ENCODE measurements at regions not wholly inside any gene's neighbourhood (a gene's known extent, or its start where the extent isn't known, plus 50 kb on each side); places are given as distances from the start of the nearest gene placed in this dataset.

DNA sequence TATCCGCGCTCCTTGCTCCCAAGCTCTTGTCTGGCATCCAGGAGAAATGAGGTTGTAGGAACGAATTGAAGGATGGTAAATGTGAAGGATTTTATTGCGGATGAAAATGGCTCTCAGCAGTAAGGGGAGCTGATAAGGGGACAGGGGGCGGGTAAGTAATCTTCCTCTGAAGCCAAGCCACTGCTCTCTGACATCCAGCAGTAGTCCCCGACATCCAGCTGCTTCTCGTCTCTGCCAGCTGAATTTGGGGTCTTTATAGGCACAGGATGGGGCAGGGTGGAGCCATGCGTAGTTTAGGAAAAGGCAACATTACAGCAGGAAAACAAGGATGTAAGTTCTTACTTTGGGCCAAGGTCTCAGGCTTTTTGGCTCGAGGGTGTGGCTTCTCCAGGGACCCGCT, 1370.1 kb upstream of the RAG2 start:
- H3K27me3 ChIP-seq (ENCODE audit: control insufficient read depth, insufficient read depth, low read length): no peaks in the 10 kb centered on the region
- H3K9me3 ChIP-seq (ENCODE audit: control insufficient read depth, insufficient read depth, low read depth, low read length): no peaks in the 10 kb centered on the region
- POLR2A ChIA-PET: no interaction called here
- no TSS peak for BruUV-seq (replicated peaks)
- H3K4me1 ChIP-seq (ENCODE audit: control insufficient read depth, insufficient read depth, low read length): no peaks in the 10 kb centered on the region; the same call in 1 of the 2 replicates
- ATAC-seq: no peak
- H3K27ac ChIP-seq (ENCODE audit: low read length): no peak overlapping the region
- in situ Hi-C loops (cut with HindIII; ENCODE audit: low pct_unique_long_range_greater_than_20kb, low sequenced_read_pairs): no loop called here
- intact Hi-C loops (cut with micrococcal nuclease; ENCODE audit: unreplicated experiment): no loop called here
- DNase-seq (ENCODE audit: low read depth, low spot score): no peak
- no peak for TF ChIP-seq TCF7L2 (IDR thresholded peaks at IDR 0.05; ENCODE audit: low read depth, low read length)
- H3K36me3 ChIP-seq (ENCODE audit: control insufficient read depth, insufficient read depth, low read length): no peaks in the 10 kb centered on the region
- H3K4me3 ChIP-seq (ENCODE audit: low read depth in 2 of 2, low read length in 2 of 2): no peak overlapping the region
- CTCF ChIA-PET: no interaction called here

DNA sequence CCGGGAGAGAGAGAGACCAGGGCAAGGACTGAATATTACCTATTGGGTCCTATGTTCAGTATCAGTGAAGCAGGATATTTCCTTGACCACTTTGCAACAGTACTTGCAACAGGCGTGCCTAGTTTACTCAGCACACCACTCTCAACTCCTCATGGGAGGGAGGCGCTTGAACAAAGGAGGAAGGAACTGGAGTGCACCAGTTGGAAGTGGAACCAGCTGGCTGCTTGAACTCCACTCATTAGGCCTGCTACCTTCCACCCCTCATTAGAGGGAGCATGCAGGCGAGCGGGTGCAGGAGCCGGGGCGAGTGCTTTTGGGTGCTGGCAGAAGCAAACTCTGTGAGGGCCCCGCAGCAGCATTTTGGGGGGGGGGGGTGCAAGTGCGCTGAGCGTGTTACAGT, 1369.6 kb upstream of the RAG2 start:
- no peaks in the 10 kb centered on the region for H3K27me3 ChIP-seq (ENCODE audit: control insufficient read depth, insufficient read depth, low read length)
- H3K36me3 ChIP-seq (ENCODE audit: control insufficient read depth, insufficient read depth, low read length): no peaks in the 10 kb centered on the region
- no peaks in the 10 kb centered on the region for H3K9me3 ChIP-seq (ENCODE audit: control insufficient read depth, insufficient read depth, low read depth, low read length)
- H3K27ac ChIP-seq (ENCODE audit: low read length): no peak overlapping the region
- DNase-seq (ENCODE audit: low read depth, low spot score): no peak
- BruUV-seq (replicated peaks): no TSS peak
- in situ Hi-C loops (cut with HindIII; ENCODE audit: low pct_unique_long_range_greater_than_20kb, low sequenced_read_pairs): no loop called here
- H3K4me1 ChIP-seq (ENCODE audit: control insufficient read depth, insufficient read depth, low read length): no peaks in the 10 kb centered on the region; the same call in 1 of the 2 replicates
- intact Hi-C loops (cut with micrococcal nuclease; ENCODE audit: unreplicated experiment): no loop called here
- TF ChIP-seq POLR2AphosphoS5 (IDR thresholded peaks at IDR 0.05; ENCODE audit: low read depth, low read length) (no peak), TCF7L2 (IDR thresholded peaks at IDR 0.05; ENCODE audit: low read depth, low read length) (no peak), SIN3A (IDR thresholded peaks at IDR 0.05; ENCODE audit: borderline replicate concordance, insufficient read depth, low read depth, low read length) (no peak)
- TF ChIP-seq, protein P1, sequence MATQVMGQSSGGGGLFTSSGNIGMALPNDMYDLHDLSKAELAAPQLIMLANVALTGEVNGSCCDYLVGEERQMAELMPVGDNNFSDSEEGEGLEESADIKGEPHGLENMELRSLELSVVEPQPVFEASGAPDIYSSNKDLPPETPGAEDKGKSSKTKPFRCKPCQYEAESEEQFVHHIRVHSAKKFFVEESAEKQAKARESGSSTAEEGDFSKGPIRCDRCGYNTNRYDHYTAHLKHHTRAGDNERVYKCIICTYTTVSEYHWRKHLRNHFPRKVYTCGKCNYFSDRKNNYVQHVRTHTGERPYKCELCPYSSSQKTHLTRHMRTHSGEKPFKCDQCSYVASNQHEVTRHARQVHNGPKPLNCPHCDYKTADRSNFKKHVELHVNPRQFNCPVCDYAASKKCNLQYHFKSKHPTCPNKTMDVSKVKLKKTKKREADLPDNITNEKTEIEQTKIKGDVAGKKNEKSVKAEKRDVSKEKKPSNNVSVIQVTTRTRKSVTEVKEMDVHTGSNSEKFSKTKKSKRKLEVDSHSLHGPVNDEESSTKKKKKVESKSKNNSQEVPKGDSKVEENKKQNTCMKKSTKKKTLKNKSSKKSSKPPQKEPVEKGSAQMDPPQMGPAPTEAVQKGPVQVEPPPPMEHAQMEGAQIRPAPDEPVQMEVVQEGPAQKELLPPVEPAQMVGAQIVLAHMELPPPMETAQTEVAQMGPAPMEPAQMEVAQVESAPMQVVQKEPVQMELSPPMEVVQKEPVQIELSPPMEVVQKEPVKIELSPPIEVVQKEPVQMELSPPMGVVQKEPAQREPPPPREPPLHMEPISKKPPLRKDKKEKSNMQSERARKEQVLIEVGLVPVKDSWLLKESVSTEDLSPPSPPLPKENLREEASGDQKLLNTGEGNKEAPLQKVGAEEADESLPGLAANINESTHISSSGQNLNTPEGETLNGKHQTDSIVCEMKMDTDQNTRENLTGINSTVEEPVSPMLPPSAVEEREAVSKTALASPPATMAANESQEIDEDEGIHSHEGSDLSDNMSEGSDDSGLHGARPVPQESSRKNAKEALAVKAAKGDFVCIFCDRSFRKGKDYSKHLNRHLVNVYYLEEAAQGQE (IDR thresholded peaks at IDR 0.05; ENCODE audit: insufficient read depth in 1 of 2, low read depth in 2 of 2, low read length in 1 of 2): no peak
- TF ChIP-seq, protein P2, sequence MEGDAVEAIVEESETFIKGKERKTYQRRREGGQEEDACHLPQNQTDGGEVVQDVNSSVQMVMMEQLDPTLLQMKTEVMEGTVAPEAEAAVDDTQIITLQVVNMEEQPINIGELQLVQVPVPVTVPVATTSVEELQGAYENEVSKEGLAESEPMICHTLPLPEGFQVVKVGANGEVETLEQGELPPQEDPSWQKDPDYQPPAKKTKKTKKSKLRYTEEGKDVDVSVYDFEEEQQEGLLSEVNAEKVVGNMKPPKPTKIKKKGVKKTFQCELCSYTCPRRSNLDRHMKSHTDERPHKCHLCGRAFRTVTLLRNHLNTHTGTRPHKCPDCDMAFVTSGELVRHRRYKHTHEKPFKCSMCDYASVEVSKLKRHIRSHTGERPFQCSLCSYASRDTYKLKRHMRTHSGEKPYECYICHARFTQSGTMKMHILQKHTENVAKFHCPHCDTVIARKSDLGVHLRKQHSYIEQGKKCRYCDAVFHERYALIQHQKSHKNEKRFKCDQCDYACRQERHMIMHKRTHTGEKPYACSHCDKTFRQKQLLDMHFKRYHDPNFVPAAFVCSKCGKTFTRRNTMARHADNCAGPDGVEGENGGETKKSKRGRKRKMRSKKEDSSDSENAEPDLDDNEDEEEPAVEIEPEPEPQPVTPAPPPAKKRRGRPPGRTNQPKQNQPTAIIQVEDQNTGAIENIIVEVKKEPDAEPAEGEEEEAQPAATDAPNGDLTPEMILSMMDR (IDR thresholded peaks at IDR 0.05): no peak
- POLR2A ChIA-PET: no interaction called here
- ATAC-seq: no peak
- no peak overlapping the region for H3K4me3 ChIP-seq (ENCODE audit: low read depth in 2 of 2, low read length in 2 of 2)
- CTCF ChIA-PET: no interaction called here

DNA sequence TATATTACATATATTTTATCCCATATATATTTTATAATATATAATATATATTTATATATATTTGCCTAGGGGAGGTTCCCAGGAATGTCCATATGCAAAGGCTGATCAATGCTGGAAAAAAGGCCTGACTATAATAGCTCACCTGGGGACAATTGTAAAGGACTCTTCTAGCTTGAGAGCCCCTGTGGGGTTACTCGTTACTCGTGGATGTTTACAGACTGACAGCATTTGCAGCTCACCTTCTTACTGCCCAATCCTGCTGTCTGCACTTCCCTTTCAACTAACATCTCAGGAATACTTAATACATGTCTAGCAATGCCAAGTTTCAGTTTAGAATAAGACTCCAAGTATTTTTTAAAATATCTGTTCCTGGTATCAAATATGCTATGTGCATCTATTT, 1365.4 kb upstream of the RAG2 start:
- POLR2A ChIA-PET: no interaction called here
- Histone ChIP-seq H3K36me3 (ENCODE audit: control insufficient read depth, insufficient read depth, low read length) (no peaks in the 10 kb centered on the region), H3K4me3 (ENCODE audit: low read depth in 2 of 2, low read length in 2 of 2) (no peak overlapping the region), H3K9me3 (ENCODE audit: control insufficient read depth, insufficient read depth, low read depth, low read length) (peaks cover 3% of the 10 kb centered on the region; the same call in 1 of the 2 replicates), H3K27ac (ENCODE audit: low read length) (no peak overlapping the region), H3K4me1 (ENCODE audit: control insufficient read depth, insufficient read depth, low read length) (no peaks in the 10 kb centered on the region; the same call in 1 of the 2 replicates), H3K27me3 (ENCODE audit: control insufficient read depth, insufficient read depth, low read length) (no peaks in the 10 kb centered on the region)
- DNase-seq (ENCODE audit: low read depth, low spot score) (no peak), ATAC-seq (no peak)
- CTCF ChIA-PET: no interaction called here
- no TSS peak for BruUV-seq (replicated peaks)
- TF ChIP-seq, protein P2 (IDR thresholded peaks at IDR 0.05): no peak
- TF ChIP-seq POLR2AphosphoS5 (IDR thresholded peaks at IDR 0.05; ENCODE audit: low read depth, low read length): no peak
- TF ChIP-seq TCF7L2 (IDR thresholded peaks at IDR 0.05; ENCODE audit: low read depth, low read length): no peak
- no peak for TF ChIP-seq SIN3A (IDR thresholded peaks at IDR 0.05; ENCODE audit: borderline replicate concordance, insufficient read depth, low read depth, low read length)
- TF ChIP-seq, protein P1 (IDR thresholded peaks at IDR 0.05; ENCODE audit: insufficient read depth in 1 of 2, low read depth in 2 of 2, low read length in 1 of 2): no peak
- in situ Hi-C loops (cut with HindIII; ENCODE audit: low pct_unique_long_range_greater_than_20kb, low sequenced_read_pairs) (no loop called here), intact Hi-C loops (cut with micrococcal nuclease; ENCODE audit: unreplicated experiment) (no loop called here)

All from Panc1 (cell line).